ENCODE measurements at regions not wholly inside any gene's neighbourhood (a gene's known extent, or its start where the extent isn't known, plus 50 kb on each side); places are given as distances from the start of the nearest gene placed in this dataset.

GRCh38 chr13:63840551-63841421, 2425.1 kb upstream of the PCDH20 start:
- no peak for TF ChIP-seq CTCF (IDR thresholded peaks at IDR 0.05 in 2 of 3, conservative IDR thresholded peaks at IDR 0.05 in 1 of 3; ENCODE audit: control insufficient read depth in 2 of 3, extremely low read depth in 1 of 3, insufficient read depth in 1 of 3, low read depth in 3 of 3, low read length in 3 of 3)
- TF ChIP-seq ZBTB40 (IDR thresholded peaks at IDR 0.05; ENCODE audit: borderline replicate concordance), result no peak
- no peak for TF ChIP-seq SKIL (IDR thresholded peaks at IDR 0.05; ENCODE audit: low read depth, poor library complexity, severe bottlenecking)
